GM06990 (cell line): ENCODE measurements at regions not wholly inside any gene's neighbourhood (a gene's known extent, or its start where the extent isn't known, plus 50 kb on each side); places are given as distances from the start of the nearest gene placed in this dataset.

Experiments used
- DNase-seq: peaks from one replicate; pipeline ENCODE4 v3.0.0-alpha.2; 2011; ENCODE audit not compliant: insufficient read length; ENCODE audit errors: extremely low read depth
- H3K27me3 ChIP-seq: replicated peaks from 2 replicates; pipeline ENCODE4 v1.6.0; 2011; ENCODE audit warnings: low read length; ENCODE audit not compliant: control insufficient read depth, insufficient read depth
- H3K36me3 ChIP-seq: 2 replicates; pipeline ENCODE4 v1.5.1; 2011; ENCODE audit warnings: low read length; ENCODE audit not compliant: control insufficient read depth, insufficient read depth
- H3K4me3 ChIP-seq: replicated peaks from 2 replicates; pipeline ENCODE4 v1.5.1; 2011; ENCODE audit warnings: low read depth, mild to moderate bottlenecking, control low read depth, low read length
- CTCF ChIP-seq: IDR thresholded peaks from 2 replicates; pipeline ENCODE4 v1.5.1; 2011; ENCODE audit warnings: low read length, control low read depth, mild to moderate bottlenecking, inconsistent platforms; ENCODE audit not compliant: insufficient read depth, poor library complexity, severe bottlenecking

DNA sequence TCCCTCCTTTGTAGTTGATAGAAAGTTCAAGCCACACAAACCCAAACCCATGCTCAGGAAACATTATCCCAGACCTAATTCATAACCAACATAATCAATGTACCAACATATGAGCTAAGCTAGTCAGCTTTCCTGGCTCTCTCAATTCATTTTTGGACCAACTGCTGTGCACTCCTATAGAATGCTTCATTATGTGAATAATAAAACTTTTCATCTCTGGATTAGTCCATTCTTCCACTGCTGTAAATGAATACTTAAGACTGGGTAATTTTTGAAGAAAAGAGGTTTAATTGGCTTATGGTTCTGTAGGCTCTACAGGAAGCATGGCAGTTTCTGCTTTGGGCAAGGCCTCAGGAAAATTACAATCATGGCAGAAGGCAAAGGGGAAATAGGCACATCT is 651.9 kb downstream of the RERGL start:
- Histone ChIP-seq H3K4me3 (no peak overlapping the region), H3K36me3 (no peaks in the 10 kb centered on the region), H3K27me3 (no peaks in the 10 kb centered on the region)
- DNase-seq = no peak
- no peak for TF ChIP-seq CTCF

DNA sequence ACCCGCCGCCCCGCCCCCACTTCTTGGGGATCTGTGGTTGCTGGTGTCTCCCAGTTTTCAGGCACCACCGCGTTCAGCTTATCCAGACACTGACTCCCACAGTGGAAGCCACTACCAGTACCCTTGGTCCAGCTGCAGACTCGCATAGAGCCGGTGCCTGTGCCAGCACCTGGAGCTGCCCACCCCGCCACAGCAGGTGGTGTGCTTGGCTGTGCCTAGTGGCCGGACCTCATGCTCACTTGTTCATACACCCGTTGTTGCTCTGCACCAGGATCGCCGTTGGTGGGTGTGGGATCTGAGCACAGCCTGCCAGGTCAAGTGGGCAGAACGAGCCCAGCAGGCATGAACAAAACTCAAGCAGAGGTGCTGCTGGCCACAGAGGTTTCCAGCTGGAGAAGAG is 673.2 kb downstream of the RERGL start:
- H3K27me3 ChIP-seq = no peaks in the 10 kb centered on the region
- H3K36me3 ChIP-seq = no peaks in the 10 kb centered on the region
- DNase-seq = no peak
- TF ChIP-seq CTCF = no peak
- no peak overlapping the region for H3K4me3 ChIP-seq

DNA sequence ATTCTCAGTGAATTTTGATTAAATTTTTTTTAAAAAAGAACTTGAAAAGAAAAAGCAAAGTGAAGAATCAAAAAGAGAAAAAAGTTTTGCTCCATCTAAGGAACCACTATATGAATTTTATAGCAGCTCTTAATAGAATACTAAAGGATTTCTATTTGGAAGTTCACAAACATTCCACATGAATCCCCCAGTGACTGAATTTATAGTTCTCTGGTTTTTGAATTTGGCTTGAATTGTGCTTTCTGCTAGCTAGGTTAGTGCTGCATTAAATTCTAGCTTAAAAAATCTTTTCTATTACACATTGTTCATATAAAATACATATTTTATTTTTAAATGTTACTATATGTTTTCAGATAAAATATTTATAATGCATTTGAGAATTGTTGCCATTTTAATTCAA is 675.4 kb downstream of the RERGL start:
- DNase-seq = no peak
- Histone ChIP-seq H3K4me3 (no peak overlapping the region), H3K27me3 (no peaks in the 10 kb centered on the region), H3K36me3 (no peaks in the 10 kb centered on the region)
- TF ChIP-seq CTCF = no peak

GRCh38 chr12:17411662-17412061 is 678.3 kb downstream of the RERGL start:
- no peaks in the 10 kb centered on the region for H3K27me3 ChIP-seq
- no peak for TF ChIP-seq CTCF
- H3K36me3 ChIP-seq = no peaks in the 10 kb centered on the region
- no peak overlapping the region for H3K4me3 ChIP-seq
- DNase-seq = no peak

DNA sequence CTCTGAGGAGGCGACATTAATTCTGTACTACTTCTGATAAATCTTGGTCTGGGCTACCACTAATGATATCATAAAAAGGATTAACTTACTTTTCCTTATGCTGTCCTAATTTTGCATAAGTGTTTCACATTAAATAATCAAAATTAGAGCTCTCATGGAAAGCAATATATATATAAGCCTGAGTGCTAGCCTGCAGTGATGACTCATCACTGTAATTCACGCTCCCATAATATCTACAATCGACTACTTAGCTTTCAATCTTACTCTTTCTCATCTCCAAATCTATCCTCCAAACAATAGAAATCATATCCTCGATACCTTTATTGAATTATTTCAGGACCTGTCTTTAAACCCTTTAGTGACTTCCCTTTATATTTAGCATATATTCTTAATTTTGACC is 701.3 kb downstream of the RERGL start:
- no peak for DNase-seq
- no peaks in the 10 kb centered on the region for H3K27me3 ChIP-seq
- no peak for TF ChIP-seq CTCF
- H3K4me3 ChIP-seq = no peak overlapping the region
- H3K36me3 ChIP-seq = no peaks in the 10 kb centered on the region

DNA sequence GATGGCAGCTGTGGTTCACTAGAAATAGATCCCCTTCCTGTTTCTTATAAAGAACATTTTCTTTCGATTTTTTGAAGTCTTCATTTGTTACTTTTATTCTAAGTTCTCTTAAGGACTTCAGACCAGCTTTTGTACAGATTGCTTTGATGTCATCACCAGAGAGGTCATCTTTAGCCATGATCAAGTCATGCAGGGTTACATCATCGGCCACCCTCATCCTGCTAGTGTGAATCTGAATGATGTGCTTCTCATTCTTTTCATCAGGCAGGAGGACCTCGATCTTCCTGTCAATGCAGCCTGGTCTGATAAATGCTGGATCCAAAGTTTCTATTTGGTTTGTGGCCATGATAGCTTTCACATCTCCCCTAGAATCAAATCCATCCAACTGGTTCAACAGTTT is 706.7 kb downstream of the RERGL start:
- TF ChIP-seq CTCF = no peak
- no peak overlapping the region for H3K4me3 ChIP-seq
- no peaks in the 10 kb centered on the region for H3K36me3 ChIP-seq
- DNase-seq = no peak
- no peaks in the 10 kb centered on the region for H3K27me3 ChIP-seq
